HFFc6 (cell line): ENCODE measurements at regions not wholly inside any gene's neighbourhood (a gene's known extent, or its start where the extent isn't known, plus 50 kb on each side); places are given as distances from the start of the nearest gene placed in this dataset.
A peak's percentile ranks its signal among the peaks of the same experiment; 100 is the strongest.

Source experiments
- DNase-seq: peaks from one replicate; pipeline ENCODE4 v3.0.0-alpha.2; 2018
- H3K27ac Mint-ChIP-seq: 2 replicates; pipeline ENCODE4 v1.8.0; 2020; ENCODE audit warnings: mild to moderate bottlenecking, mixed read lengths
- H3K27me3 Mint-ChIP-seq: 2 replicates; pipeline ENCODE4 v1.8.0; 2021; ENCODE audit warnings: mild to moderate bottlenecking, moderate library complexity, mixed read lengths; ENCODE audit not compliant: insufficient read depth
- H3K36me3 Mint-ChIP-seq: 2 replicates; pipeline ENCODE4 v1.8.0; 2021; ENCODE audit warnings: low read depth, mixed read lengths
- H3K4me1 Mint-ChIP-seq: 2 replicates; pipeline ENCODE4 v1.8.0; 2020; ENCODE audit warnings: low read depth, mixed read lengths
- H3K4me3 Mint-ChIP-seq: 2 replicates; pipeline ENCODE4 v1.8.0; 2020; ENCODE audit warnings: mild to moderate bottlenecking, moderate library complexity, mixed read lengths
- H3K9me3 Mint-ChIP-seq: 2 replicates; pipeline ENCODE4 v1.8.0; 2020; ENCODE audit warnings: mild to moderate bottlenecking, mixed read lengths
- TF ChIP-seq, protein P1 (sequence below): fragments of 200-600 bp; sonication (generic); IDR thresholded peaks from 2 replicates; pipeline ENCODE4 v1.5.0; 2021; ENCODE audit warnings: antibody characterized with exemption, mild to moderate bottlenecking

DNA sequence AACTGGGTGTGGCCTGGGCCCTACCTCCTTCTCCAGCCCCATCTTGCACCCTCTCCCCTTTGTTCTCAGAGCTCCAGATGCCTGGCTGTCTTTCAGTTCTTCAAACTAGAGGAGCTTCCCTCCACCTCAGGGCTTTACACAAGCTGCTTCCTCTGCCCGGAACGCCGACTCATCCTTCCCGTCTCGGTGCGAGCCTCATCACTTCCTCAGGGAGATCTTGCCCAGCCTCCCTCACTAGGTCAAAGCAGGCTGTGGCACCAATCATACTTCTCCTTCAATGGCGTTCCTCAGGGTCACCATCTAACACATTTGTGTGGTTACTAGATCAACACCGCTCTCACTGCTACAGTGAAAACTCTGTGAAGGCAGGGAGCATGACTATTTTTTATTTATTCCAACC, 56.2 kb upstream of the ZSWIM6 start:
- H3K36me3 Mint-ChIP-seq, result no peaks in the 10 kb centered on the region
- peak overlapping the region; percentile 57 for H3K4me3 Mint-ChIP-seq
- H3K27me3 Mint-ChIP-seq, result no peaks in the 10 kb centered on the region
- no peaks in the 10 kb centered on the region for H3K9me3 Mint-ChIP-seq
- H3K4me1 Mint-ChIP-seq, result peaks cover 29% of the 10 kb centered on the region
- TF ChIP-seq, protein P1, sequence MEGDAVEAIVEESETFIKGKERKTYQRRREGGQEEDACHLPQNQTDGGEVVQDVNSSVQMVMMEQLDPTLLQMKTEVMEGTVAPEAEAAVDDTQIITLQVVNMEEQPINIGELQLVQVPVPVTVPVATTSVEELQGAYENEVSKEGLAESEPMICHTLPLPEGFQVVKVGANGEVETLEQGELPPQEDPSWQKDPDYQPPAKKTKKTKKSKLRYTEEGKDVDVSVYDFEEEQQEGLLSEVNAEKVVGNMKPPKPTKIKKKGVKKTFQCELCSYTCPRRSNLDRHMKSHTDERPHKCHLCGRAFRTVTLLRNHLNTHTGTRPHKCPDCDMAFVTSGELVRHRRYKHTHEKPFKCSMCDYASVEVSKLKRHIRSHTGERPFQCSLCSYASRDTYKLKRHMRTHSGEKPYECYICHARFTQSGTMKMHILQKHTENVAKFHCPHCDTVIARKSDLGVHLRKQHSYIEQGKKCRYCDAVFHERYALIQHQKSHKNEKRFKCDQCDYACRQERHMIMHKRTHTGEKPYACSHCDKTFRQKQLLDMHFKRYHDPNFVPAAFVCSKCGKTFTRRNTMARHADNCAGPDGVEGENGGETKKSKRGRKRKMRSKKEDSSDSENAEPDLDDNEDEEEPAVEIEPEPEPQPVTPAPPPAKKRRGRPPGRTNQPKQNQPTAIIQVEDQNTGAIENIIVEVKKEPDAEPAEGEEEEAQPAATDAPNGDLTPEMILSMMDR, result no peak
- H3K27ac Mint-ChIP-seq, result no peak overlapping the region
- DNase-seq, result peak; percentile 59

DNA sequence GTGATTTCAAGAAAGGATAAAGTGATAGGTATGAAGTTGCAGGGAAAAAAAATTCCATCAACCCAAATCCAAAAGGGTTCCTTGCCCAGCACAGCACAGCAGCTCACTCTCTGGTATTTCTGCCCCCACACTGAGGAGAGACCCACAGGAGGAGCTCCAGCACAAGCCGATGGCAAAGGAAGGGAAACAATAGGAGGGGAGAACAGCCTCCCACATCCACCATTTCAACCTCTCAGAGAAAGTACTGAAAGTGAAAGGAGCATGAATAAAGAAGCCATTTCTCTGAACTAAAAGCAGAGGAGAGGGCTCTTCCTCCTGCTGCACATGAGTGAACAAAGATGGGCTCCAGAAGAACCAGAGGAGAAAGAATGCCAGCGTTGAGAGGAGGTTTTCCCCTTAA, 54.9 kb upstream of the ZSWIM6 start:
- H3K27me3 Mint-ChIP-seq, result no peaks in the 10 kb centered on the region
- no peaks in the 10 kb centered on the region for H3K36me3 Mint-ChIP-seq
- peak; percentile 32 for DNase-seq
- H3K9me3 Mint-ChIP-seq, result no peaks in the 10 kb centered on the region
- TF ChIP-seq, protein P1, result peak; percentile 37; the same call in 1 of the 2 replicates
- peak overlapping the region; percentile 76 for H3K4me3 Mint-ChIP-seq
- H3K4me1 Mint-ChIP-seq, result peaks cover 36% of the 10 kb centered on the region
- H3K27ac Mint-ChIP-seq, result peak overlapping the region; percentile 87

DNA sequence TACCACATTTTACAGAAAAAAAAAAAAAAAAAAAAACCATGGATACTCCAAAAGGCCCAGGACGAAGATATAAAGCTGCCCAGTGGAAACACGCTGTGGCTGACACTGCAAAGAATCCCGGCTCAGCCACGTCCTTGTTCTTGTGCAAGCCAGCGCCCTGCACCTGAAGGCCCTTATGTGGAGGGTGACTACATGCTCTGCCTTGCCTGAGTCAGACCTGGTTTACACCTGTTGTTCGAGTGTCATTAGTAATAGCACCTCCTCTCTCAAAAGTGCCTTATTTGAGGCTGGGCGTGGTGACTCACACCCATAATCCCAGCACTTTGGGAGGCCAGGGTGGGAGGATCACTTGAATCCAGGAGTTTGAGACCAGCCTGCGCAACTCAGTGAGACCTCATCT, 54.3 kb upstream of the ZSWIM6 start:
- H3K27ac Mint-ChIP-seq, result peak overlapping the region; percentile 87
- TF ChIP-seq, protein P1, result no peak
- no peak for DNase-seq
- no peaks in the 10 kb centered on the region for H3K27me3 Mint-ChIP-seq
- H3K36me3 Mint-ChIP-seq, result no peaks in the 10 kb centered on the region
- peak overlapping the region; percentile 76 for H3K4me3 Mint-ChIP-seq
- H3K9me3 Mint-ChIP-seq, result no peaks in the 10 kb centered on the region
- H3K4me1 Mint-ChIP-seq, result peaks cover 36% of the 10 kb centered on the region

GRCh38 chr5:61279725-61280124, 52.3 kb upstream of the ZSWIM6 start:
- no peaks in the 10 kb centered on the region for H3K36me3 Mint-ChIP-seq
- no peak for DNase-seq
- H3K4me3 Mint-ChIP-seq, result no peak overlapping the region
- H3K27ac Mint-ChIP-seq, result peak overlapping the region; percentile 63
- H3K27me3 Mint-ChIP-seq, result no peaks in the 10 kb centered on the region
- H3K9me3 Mint-ChIP-seq, result no peaks in the 10 kb centered on the region
- peaks cover 36% of the 10 kb centered on the region for H3K4me1 Mint-ChIP-seq
- TF ChIP-seq, protein P1, result no peak

DNA sequence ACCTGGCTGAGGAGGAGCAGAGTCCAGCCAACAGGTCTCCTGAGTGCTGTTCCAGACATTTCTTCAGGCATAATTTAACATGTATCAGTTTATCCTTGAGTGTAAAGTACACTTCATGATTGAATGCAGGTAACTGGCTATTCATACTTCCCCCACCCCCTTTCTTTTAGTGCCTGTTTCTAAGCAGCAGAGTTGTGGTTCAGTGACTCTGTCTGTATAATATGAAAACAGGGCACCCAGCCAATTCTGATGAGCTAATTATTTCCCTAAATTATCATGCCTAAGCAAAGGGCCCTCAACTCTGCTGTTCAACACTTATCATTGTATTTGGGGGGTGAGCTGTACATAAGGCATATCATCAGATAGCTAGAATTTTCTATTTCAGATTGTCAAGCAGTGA, 51.9 kb upstream of the ZSWIM6 start:
- H3K4me3 Mint-ChIP-seq, result peak overlapping the region; percentile 3; the same call in 1 of the 2 replicates

More for the DNA sequence above, 51.9 kb upstream of the ZSWIM6 start:
- H3K27ac Mint-ChIP-seq, result peak overlapping the region; percentile 63
- peak; percentile 84 for DNase-seq
- TF ChIP-seq, protein P1, result no peak
- no peaks in the 10 kb centered on the region for H3K9me3 Mint-ChIP-seq
- no peaks in the 10 kb centered on the region for H3K27me3 Mint-ChIP-seq
- H3K4me1 Mint-ChIP-seq, result peaks cover 36% of the 10 kb centered on the region
- no peaks in the 10 kb centered on the region for H3K36me3 Mint-ChIP-seq
